Thyroid gland (tissue), 4 donors: ENCODE measurements at regions not wholly inside any gene's neighbourhood (a gene's known extent, or its start where the extent isn't known, plus 50 kb on each side); places are given as distances from the start of the nearest gene placed in this dataset.

ENCODE experiments used
- POLR2A ChIP-seq, 2 donors: fragments of 450-650 bp; IDR thresholded peaks; one replicate each; pipeline ENCODE4 v1.6.1; 2017; ENCODE audit warnings: antibody characterized with exemption in 2 of 2, mild to moderate bottlenecking in 2 of 2, moderate library complexity in 1 of 2
- TF ChIP-seq, protein P1 (sequence below), 6 experiments: fragments of 200-600 bp in 3 of 6; fragments of 450-650 bp in 3 of 6; sonication (generic) in 3 of 6; IDR thresholded peaks; one replicate each; pipeline ENCODE4 v1.5.1; 2016 to 2019; ENCODE audit warnings: antibody characterized with exemption in 6 of 6, mild to moderate bottlenecking in 2 of 6, inconsistent platforms in 1 of 6, moderate library complexity in 1 of 6

DNA sequence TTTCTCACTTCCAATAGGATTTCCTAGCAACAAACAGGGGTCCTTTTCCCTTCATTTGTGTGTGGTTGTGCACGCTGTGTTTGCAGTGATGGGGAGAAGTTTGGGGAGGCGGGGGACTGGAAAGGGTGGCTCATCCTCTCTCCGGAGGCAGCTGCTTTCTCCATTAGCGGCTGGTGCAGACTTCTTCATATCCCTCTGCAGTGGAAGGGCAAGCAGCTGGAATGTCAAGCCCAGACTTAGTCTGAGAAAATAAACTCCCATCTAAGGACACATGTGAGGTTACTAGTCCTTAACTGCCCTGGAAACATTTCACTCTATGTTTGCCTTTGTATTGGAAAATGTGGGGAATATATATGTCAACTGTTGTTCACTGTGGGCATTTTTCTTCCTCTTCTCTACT is 467.0 kb upstream of the RASGRP1 start:
- TF ChIP-seq, protein P1, sequence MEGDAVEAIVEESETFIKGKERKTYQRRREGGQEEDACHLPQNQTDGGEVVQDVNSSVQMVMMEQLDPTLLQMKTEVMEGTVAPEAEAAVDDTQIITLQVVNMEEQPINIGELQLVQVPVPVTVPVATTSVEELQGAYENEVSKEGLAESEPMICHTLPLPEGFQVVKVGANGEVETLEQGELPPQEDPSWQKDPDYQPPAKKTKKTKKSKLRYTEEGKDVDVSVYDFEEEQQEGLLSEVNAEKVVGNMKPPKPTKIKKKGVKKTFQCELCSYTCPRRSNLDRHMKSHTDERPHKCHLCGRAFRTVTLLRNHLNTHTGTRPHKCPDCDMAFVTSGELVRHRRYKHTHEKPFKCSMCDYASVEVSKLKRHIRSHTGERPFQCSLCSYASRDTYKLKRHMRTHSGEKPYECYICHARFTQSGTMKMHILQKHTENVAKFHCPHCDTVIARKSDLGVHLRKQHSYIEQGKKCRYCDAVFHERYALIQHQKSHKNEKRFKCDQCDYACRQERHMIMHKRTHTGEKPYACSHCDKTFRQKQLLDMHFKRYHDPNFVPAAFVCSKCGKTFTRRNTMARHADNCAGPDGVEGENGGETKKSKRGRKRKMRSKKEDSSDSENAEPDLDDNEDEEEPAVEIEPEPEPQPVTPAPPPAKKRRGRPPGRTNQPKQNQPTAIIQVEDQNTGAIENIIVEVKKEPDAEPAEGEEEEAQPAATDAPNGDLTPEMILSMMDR (IDR thresholded peaks at IDR 0.05) = no peak
- no peak for TF ChIP-seq POLR2A (IDR thresholded peaks at IDR 0.05)
